T-helper 1 cell treated with Interleukin-12 subunit alpha and Interleukin-12 subunit beta and Interleukin-4 antibody, amounts not matched to agents 30 ng/mL and 1 ng/mL, for 36 hours (primary cell): ENCODE measurements at regions not wholly inside any gene's neighbourhood (a gene's known extent, or its start where the extent isn't known, plus 50 kb on each side); places are given as distances from the start of the nearest gene placed in this dataset.

Source experiments
- intact Hi-C: fragments of 100-400 bp; cut with micrococcal nuclease; formaldehyde crosslinking; loops from one replicate; pipeline ENCODE4 v1.15.1; 2024

GRCh38 chr2:153196378-153197058 lies 282.0 kb downstream of the RPRM start:
- intact Hi-C loops: no loop called here

GRCh38 chr2:153195342-153195741 lies 283.2 kb downstream of the RPRM start:
- intact Hi-C loops: no loop called here

- intact Hi-C loops: no loop called here
These were observed 289.3 kb downstream of the RPRM start for GRCh38 chr2:153189091-153189888.

- intact Hi-C loops: no loop called here
These were observed 298.8 kb downstream of the RPRM start for GRCh38 chr2:153179808-153180207.

- intact Hi-C loops: no loop called here
These were observed 309.0 kb downstream of the RPRM start for GRCh38 chr2:153169609-153170008.

- intact Hi-C loops: no loop called here
These were observed 313.5 kb downstream of the RPRM start for GRCh38 chr2:153165021-153165420.

- intact Hi-C loops: loop anchor here (1.0 kb wide), 1 partner anchor 315 kb away; the partner anchor contains the start of gene RPRM
These were observed 315.5 kb downstream of the RPRM start for GRCh38 chr2:153163055-153163454.

- intact Hi-C loops: no loop called here
These were observed 321.8 kb downstream of the RPRM start for GRCh38 chr2:153156743-153157142.

- intact Hi-C loops: no loop called here
These were observed 326.5 kb downstream of the RPRM start for GRCh38 chr2:153152036-153152435.

- intact Hi-C loops: no loop called here
These were observed 333.0 kb downstream of the RPRM start for GRCh38 chr2:153145470-153145978.

- intact Hi-C loops: no loop called here
These were observed 335.0 kb downstream of the RPRM start for GRCh38 chr2:153143540-153143939.

GRCh38 chr2:153140498-153140897 lies 338.1 kb downstream of the RPRM start:
- intact Hi-C loops: no loop called here

- intact Hi-C loops: no loop called here
These were observed 339.7 kb downstream of the RPRM start for GRCh38 chr2:153138651-153139375.

- intact Hi-C loops: no loop called here
These were observed 342.3 kb downstream of the RPRM start for GRCh38 chr2:153136216-153136615.

GRCh38 chr2:153134725-153135124 lies 343.8 kb downstream of the RPRM start:
- intact Hi-C loops: no loop called here

- intact Hi-C loops: no loop called here
These were observed 344.8 kb downstream of the RPRM start for GRCh38 chr2:153133716-153134115.

GRCh38 chr2:153132418-153132817 lies 346.1 kb downstream of the RPRM start:
- intact Hi-C loops: no loop called here

GRCh38 chr2:153115141-153115540 lies 363.4 kb downstream of the RPRM start:
- intact Hi-C loops: no loop called here

- intact Hi-C loops: no loop called here
These were observed 368.1 kb downstream of the RPRM start for GRCh38 chr2:153110486-153110885.

GRCh38 chr2:153109793-153110192 lies 368.8 kb downstream of the RPRM start:
- intact Hi-C loops: no loop called here

- intact Hi-C loops: no loop called here
These were observed 371.6 kb downstream of the RPRM start for GRCh38 chr2:153106802-153107477.
